ENCODE measurements at regions not wholly inside any gene's neighbourhood (a gene's known extent, or its start where the extent isn't known, plus 50 kb on each side); places are given as distances from the start of the nearest gene placed in this dataset.
A peak's percentile ranks its signal among the peaks of the same experiment; 100 is the strongest.

GRCh38 chr9:108803428-108804065 is 52.2 kb downstream of the ACTL7B start:
- no peak overlapping the region for H2AK5ac ChIP-seq (ENCODE audit: insufficient read length, low read length)
- no peaks in the 10 kb centered on the region for H3K79me2 ChIP-seq (ENCODE audit: insufficient read depth, low read length)
- H3K4ac ChIP-seq (ENCODE audit: low read depth, low read length): no peak overlapping the region
- no peaks in the 10 kb centered on the region for H3K27me3 ChIP-seq (ENCODE audit: insufficient read depth, low read length)
- H4K8ac ChIP-seq (replicated peaks; ENCODE audit: insufficient read length, low read depth, low read length): no peak overlapping the region
- Mint-ChIP-seq H3K27me3 (ENCODE audit: low read depth) (no peaks in the 10 kb centered on the region), H3K4me1 (peaks cover 25 to 36% of the 10 kb centered on the region in 2 experiments), H3K9me3 (no peaks in the 10 kb centered on the region), H3K27ac (0 out of 7 replicates have a peak overlapping the region, but pooled peaks of 1 of the 3 experiments have one; percentile 10), H3K36me3 (ENCODE audit: insufficient read depth in 1 of 3, low read depth in 3 of 3) (no peaks in the 10 kb centered on the region), H3K4me3 (no peak overlapping the region)
- H2BK15ac ChIP-seq (ENCODE audit: low read depth, low read length): no peak overlapping the region
- H2BK120ac ChIP-seq (ENCODE audit: low read depth, low read length, poor library complexity, severe bottlenecking): no peak overlapping the region
- no peak overlapping the region for H3K56ac ChIP-seq (ENCODE audit: insufficient read length, low read depth, low read length)
- H4K91ac ChIP-seq (ENCODE audit: insufficient read length, low read depth, low read length): no peak overlapping the region
- H3K79me1 ChIP-seq (ENCODE audit: insufficient read depth, low read depth, low read length, poor library complexity, severe bottlenecking): no peaks in the 10 kb centered on the region
- no peak for TF ChIP-seq CTCF (conservative IDR thresholded peaks at IDR 0.05)
- no peak overlapping the region for H2BK5ac ChIP-seq (ENCODE audit: insufficient read length, low read length)
- no peak overlapping the region for H2BK20ac ChIP-seq (ENCODE audit: low read depth, low read length, poor library complexity, severe bottlenecking)
- no peaks in the 10 kb centered on the region for H3K9me3 ChIP-seq (ENCODE audit: control insufficient read depth, low read depth, low read length)
- peaks cover 3% of the 10 kb centered on the region; the same call in 1 of the 2 replicates for H3K4me1 ChIP-seq (ENCODE audit: insufficient read depth, low read length)
- no peak overlapping the region for H3T11ph ChIP-seq (ENCODE audit: low read length)
- H3K27ac ChIP-seq (ENCODE audit: insufficient read length, low read depth, low read length): no peak overlapping the region
- no peak overlapping the region for H3K14ac ChIP-seq (ENCODE audit: insufficient read depth, low read length)
- no peak overlapping the region for H3K4me2 ChIP-seq (ENCODE audit: insufficient read depth, insufficient read length, low read length)
- no CpG with 5 or more reads among the region's 3 CpGs for WGBS (ENCODE audit: extremely low coverage, insufficient read length, low lambda C conversion rate)
- no peaks in the 10 kb centered on the region for H3K23me2 ChIP-seq (ENCODE audit: insufficient read length, low read depth, low read length, poor library complexity, severe bottlenecking)
- H4K5ac ChIP-seq (ENCODE audit: insufficient read length, low read depth, low read length): no peak overlapping the region
- H3K9ac ChIP-seq (ENCODE audit: extremely low read depth, insufficient read length, low read length): no peak overlapping the region
- no peak overlapping the region for H3K18ac ChIP-seq (ENCODE audit: insufficient read length, low read depth, low read length)
- H2BK12ac ChIP-seq (ENCODE audit: insufficient read length, low read depth, low read length): no peak overlapping the region
- no peak overlapping the region for H2AFZ ChIP-seq (ENCODE audit: low read length)
- no peaks in the 10 kb centered on the region for H4K20me1 ChIP-seq (ENCODE audit: control insufficient read depth, insufficient read depth, insufficient read length)
- no peak overlapping the region for H3K23ac ChIP-seq (ENCODE audit: insufficient read length, low read depth, low read length)
- DNase-seq: no peak
